ENCODE measurements at regions not wholly inside any gene's neighbourhood (a gene's known extent, or its start where the extent isn't known, plus 50 kb on each side); places are given as distances from the start of the nearest gene placed in this dataset.

- DNase-seq, result no peak
- Mint-ChIP-seq H3K4me1 (ENCODE audit: low read depth in 2 of 2) (no peaks in the 10 kb centered on the region), H3K36me3 (ENCODE audit: insufficient read depth) (no peaks in the 10 kb centered on the region), H3K27me3 (peaks cover 13 to 34% of the 10 kb centered on the region in 2 donors), H3K4me3 (no peak overlapping the region), H3K9me3 (peaks cover 0 to 11% of the 10 kb centered on the region in 2 donors), H3K27ac (no peak overlapping the region)
- ATAC-seq (replicated peaks), result no peak
Measured at GRCh38 chr10:124158592-124158991, 65.2 kb upstream of the CHST15 start.

GRCh38 chr10:124157271-124157681 lies 63.9 kb upstream of the CHST15 start:
- no peak for ATAC-seq (replicated peaks)
- Mint-ChIP-seq H3K4me1 (ENCODE audit: low read depth in 2 of 2) (peaks cover 0 to 1% of the 10 kb centered on the region in 2 donors), H3K4me3 (no peak overlapping the region)

GRCh38 chr10:124156524-124157260 lies 63.3 kb upstream of the CHST15 start:
- peaks cover 0 to 11% of the 10 kb centered on the region in 2 donors for H3K9me3 Mint-ChIP-seq
- H3K4me1 Mint-ChIP-seq (ENCODE audit: low read depth in 2 of 2), result peaks cover 0 to 2% of the 10 kb centered on the region in 2 donors
- no peak for DNase-seq
- peaks cover 6 to 22% of the 10 kb centered on the region in 2 donors for H3K27me3 Mint-ChIP-seq
- H3K36me3 Mint-ChIP-seq (ENCODE audit: insufficient read depth), result peaks cover 2% of the 10 kb centered on the region
- H3K4me3 Mint-ChIP-seq, result no peak overlapping the region
- no peak for ATAC-seq (replicated peaks)
- no peak overlapping the region for H3K27ac Mint-ChIP-seq

More at GRCh38 chr10:124157271-124157681, 63.9 kb upstream of the CHST15 start:
- peaks cover 0 to 11% of the 10 kb centered on the region in 2 donors for H3K9me3 Mint-ChIP-seq
- peaks cover under 1% of the 10 kb centered on the region for H3K36me3 Mint-ChIP-seq (ENCODE audit: insufficient read depth)
- no peak overlapping the region for H3K27ac Mint-ChIP-seq
- no peak for DNase-seq
- H3K27me3 Mint-ChIP-seq, result peaks cover 10 to 28% of the 10 kb centered on the region in 2 donors

- Mint-ChIP-seq H3K9me3 (peaks cover 0 to 11% of the 10 kb centered on the region in 2 donors), H3K4me3 (no peak overlapping the region), H3K27ac (peak overlapping the region in 1 of 2 donors; percentile 1), H3K36me3 (ENCODE audit: insufficient read depth) (peaks cover 2% of the 10 kb centered on the region), H3K4me1 (ENCODE audit: low read depth in 2 of 2) (peaks cover 0 to 5% of the 10 kb centered on the region in 2 donors), H3K27me3 (peaks cover 0 to 20% of the 10 kb centered on the region in 2 donors)
- DNase-seq, result no peak
- no peak for ATAC-seq (replicated peaks)
Measured at GRCh38 chr10:124155781-124156435, 62.5 kb upstream of the CHST15 start.

GRCh38 chr10:124153023-124153826 lies 59.8 kb upstream of the CHST15 start:
- no peak overlapping the region for H3K4me3 Mint-ChIP-seq
- no peak overlapping the region for H3K27ac Mint-ChIP-seq
- H3K36me3 Mint-ChIP-seq (ENCODE audit: insufficient read depth), result peaks cover 2% of the 10 kb centered on the region
- DNase-seq, result no peak
- peaks cover 0 to 6% of the 10 kb centered on the region in 2 donors for H3K4me1 Mint-ChIP-seq (ENCODE audit: low read depth in 2 of 2)
- peak; percentile 22 for ATAC-seq (replicated peaks)
- H3K27me3 Mint-ChIP-seq, result peaks cover 0 to 10% of the 10 kb centered on the region in 2 donors
- peaks cover 0 to 11% of the 10 kb centered on the region in 2 donors for H3K9me3 Mint-ChIP-seq

- Mint-ChIP-seq H3K4me3 (no peak overlapping the region), H3K9me3 (peaks cover 0 to 11% of the 10 kb centered on the region in 2 donors), H3K27me3 (peaks cover 0 to 10% of the 10 kb centered on the region in 2 donors), H3K36me3 (ENCODE audit: insufficient read depth) (peaks cover 2% of the 10 kb centered on the region), H3K4me1 (ENCODE audit: low read depth in 2 of 2) (peaks cover 0 to 6% of the 10 kb centered on the region in 2 donors), H3K27ac (peak overlapping the region in 1 of 2 donors; percentile 68)
- ATAC-seq (replicated peaks) (no peak), DNase-seq (no peak)
Measured at GRCh38 chr10:124152139-124153022, 59.0 kb upstream of the CHST15 start.

GRCh38 chr10:124151466-124152095 lies 58.2 kb upstream of the CHST15 start:
- no peak overlapping the region for H3K27ac Mint-ChIP-seq
- peaks cover 0 to 6% of the 10 kb centered on the region in 2 donors for H3K4me1 Mint-ChIP-seq (ENCODE audit: low read depth in 2 of 2)
- ATAC-seq (replicated peaks), result no peak

GRCh38 chr10:124150807-124151417 lies 57.5 kb upstream of the CHST15 start:
- Mint-ChIP-seq H3K27me3 (peaks cover 0 to 10% of the 10 kb centered on the region in 2 donors), H3K4me1 (ENCODE audit: low read depth in 2 of 2) (peaks cover 0 to 6% of the 10 kb centered on the region in 2 donors), H3K9me3 (peaks cover 0 to 11% of the 10 kb centered on the region in 2 donors), H3K36me3 (ENCODE audit: insufficient read depth) (peaks cover 2% of the 10 kb centered on the region), H3K27ac (no peak overlapping the region), H3K4me3 (no peak overlapping the region)
- ATAC-seq (replicated peaks) (no peak), DNase-seq (no peak)

More at GRCh38 chr10:124151466-124152095, 58.2 kb upstream of the CHST15 start:
- no peak for DNase-seq
- peaks cover 2% of the 10 kb centered on the region for H3K36me3 Mint-ChIP-seq (ENCODE audit: insufficient read depth)
- peaks cover 0 to 10% of the 10 kb centered on the region in 2 donors for H3K27me3 Mint-ChIP-seq
- peaks cover 0 to 11% of the 10 kb centered on the region in 2 donors for H3K9me3 Mint-ChIP-seq
- no peak overlapping the region for H3K4me3 Mint-ChIP-seq

- Mint-ChIP-seq H3K4me1 (ENCODE audit: low read depth in 2 of 2) (peaks cover 0 to 6% of the 10 kb centered on the region in 2 donors), H3K27ac (no peak overlapping the region), H3K9me3 (peaks cover 0 to 6% of the 10 kb centered on the region in 2 donors), H3K36me3 (ENCODE audit: insufficient read depth) (peaks cover 2% of the 10 kb centered on the region), H3K27me3 (peaks cover 0 to 10% of the 10 kb centered on the region in 2 donors), H3K4me3 (no peak overlapping the region)
- ATAC-seq (replicated peaks) (no peak), DNase-seq (no peak)
Measured at GRCh38 chr10:124150189-124150806, 56.9 kb upstream of the CHST15 start.

GRCh38 chr10:124149189-124150042 lies 56.0 kb upstream of the CHST15 start:
- DNase-seq, result no peak

More at GRCh38 chr10:124149189-124150042, 56.0 kb upstream of the CHST15 start:
- Mint-ChIP-seq H3K36me3 (ENCODE audit: insufficient read depth) (peaks cover 2% of the 10 kb centered on the region), H3K9me3 (no peaks in the 10 kb centered on the region), H3K4me3 (no peak overlapping the region), H3K27ac (no peak overlapping the region), H3K4me1 (ENCODE audit: low read depth in 2 of 2) (peaks cover 0 to 6% of the 10 kb centered on the region in 2 donors), H3K27me3 (peaks cover 0 to 10% of the 10 kb centered on the region in 2 donors)
- ATAC-seq (replicated peaks), result no peak

All from effector memory CD8-positive, alpha-beta T cell (primary cell).